ENCODE measurements at regions not wholly inside any gene's neighbourhood (a gene's known extent, or its start where the extent isn't known, plus 50 kb on each side); places are given as distances from the start of the nearest gene placed in this dataset.

DNA sequence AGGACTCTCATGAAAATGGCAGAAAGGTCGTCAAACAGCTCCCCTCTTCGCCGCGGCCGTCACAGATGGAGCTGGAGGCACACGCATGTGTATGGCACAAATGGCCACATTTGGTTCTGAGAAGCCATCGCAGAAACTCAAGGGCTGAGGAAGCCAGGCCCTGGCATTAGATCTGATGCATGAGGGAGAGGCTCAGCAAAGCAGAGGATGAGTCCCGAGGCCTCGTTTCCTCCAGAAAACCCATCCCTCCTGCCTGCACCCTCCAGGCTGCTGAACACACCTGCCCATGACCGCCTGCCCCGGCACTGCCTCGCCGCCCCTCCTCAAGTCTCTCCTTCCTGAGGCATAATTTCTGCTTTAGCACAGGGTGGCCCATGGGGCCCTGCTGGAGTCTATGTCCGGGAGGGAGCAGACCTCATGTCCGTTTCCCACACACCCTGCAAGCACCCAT lies 240.3 kb downstream of the DLL1 start:
- TF ChIP-seq ZNF274 (IDR thresholded peaks at IDR 0.05; ENCODE audit: low read depth, low read length): no peak
- no peak for TF ChIP-seq YY1 (IDR thresholded peaks at IDR 0.05; ENCODE audit: insufficient read depth, insufficient read length)

Measured in NT2/D1 (cell line).